Neuronal stem cell (in vitro differentiated cells): ENCODE measurements at regions not wholly inside any gene's neighbourhood (a gene's known extent, or its start where the extent isn't known, plus 50 kb on each side); places are given as distances from the start of the nearest gene placed in this dataset.
A peak's percentile ranks its signal among the peaks of the same experiment; 100 is the strongest.

Source experiments
- DNase-seq: peaks from one replicate; pipeline ENCODE4 v3.0.0-alpha.2; 2013; ENCODE audit warnings: low spot score
- H2AFZ ChIP-seq: one replicate; pipeline ENCODE4 v1.6.1; 2013; ENCODE audit warnings: mild to moderate bottlenecking, low read length, inconsistent platforms
- H2AK5ac ChIP-seq: 2 replicates; pipeline ENCODE4 v1.6.1; 2013; ENCODE audit warnings: low read depth, mild to moderate bottlenecking, inconsistent platforms, low read length, moderate library complexity, mixed read lengths
- H2BK120ac ChIP-seq: 2 replicates; pipeline ENCODE4 v1.6.1; 2013; ENCODE audit warnings: low read depth, mild to moderate bottlenecking, inconsistent platforms, low read length, moderate library complexity, mixed read lengths
- H2BK12ac ChIP-seq: one replicate; pipeline ENCODE4 v1.6.1; 2013; ENCODE audit warnings: low read length, inconsistent platforms
- H2BK15ac ChIP-seq: 2 replicates; pipeline ENCODE4 v1.6.1; 2013; ENCODE audit warnings: mild to moderate bottlenecking, low read length, inconsistent platforms, mixed read lengths
- H2BK5ac ChIP-seq: one replicate; pipeline ENCODE4 v1.6.1; 2013; ENCODE audit warnings: inconsistent platforms, mild to moderate bottlenecking, low read length, moderate library complexity
- H3K14ac ChIP-seq: one replicate; pipeline ENCODE4 v1.6.1; 2013; ENCODE audit warnings: low read length, inconsistent platforms
- H3K18ac ChIP-seq: 2 replicates; pipeline ENCODE4 v1.6.1; 2013; ENCODE audit warnings: low read length, inconsistent platforms
- H3K23ac ChIP-seq: 2 replicates; pipeline ENCODE4 v1.6.1; 2013; ENCODE audit warnings: low read depth, mild to moderate bottlenecking, mixed read lengths, low read length, inconsistent platforms; ENCODE audit not compliant: poor library complexity
- H3K27ac ChIP-seq: replicated peaks from 3 replicates; pipeline ENCODE4 v1.5.1; 2013; ENCODE audit warnings: low read length, inconsistent platforms
- H3K27me3 ChIP-seq, 3 experiments: 2 replicates each; pipeline ENCODE4 v1.6.1; 2013; ENCODE audit warnings: low read length in 3 of 3, mild to moderate bottlenecking in 2 of 3, inconsistent platforms in 1 of 3, low read depth in 1 of 3, mixed read lengths in 1 of 3, moderate library complexity in 1 of 3; ENCODE audit not compliant: control insufficient read depth in 3 of 3, insufficient read depth in 3 of 3
- H3K36me3 ChIP-seq, 2 donors: replicated peaks in 1 of 2; 2 replicates each; pipeline ENCODE4 v1.6.1; 2013; ENCODE audit warnings: low read length in 2 of 2; ENCODE audit not compliant: control insufficient read depth in 2 of 2, insufficient read depth in 2 of 2
- H3K4ac ChIP-seq: 2 replicates; pipeline ENCODE4 v1.6.1; 2013; ENCODE audit warnings: inconsistent platforms, mild to moderate bottlenecking, low read length, moderate library complexity
- H3K4me1 ChIP-seq, 2 donors: 1 replicate in 1 of 2; 2 replicates in 1 of 2; pipeline ENCODE4 v1.6.1; 2013; ENCODE audit warnings: low read length in 2 of 2, low read depth in 1 of 2; ENCODE audit not compliant: control insufficient read depth in 2 of 2, insufficient read depth in 1 of 2
- H3K4me2 ChIP-seq: one replicate; pipeline ENCODE4 v1.6.1; 2013; ENCODE audit warnings: mild to moderate bottlenecking, low read length, inconsistent platforms; ENCODE audit not compliant: insufficient read depth, poor library complexity, severe bottlenecking
- H3K4me3 ChIP-seq, 2 donors: 2 replicates each; pipeline ENCODE4 v1.5.1; 2013; ENCODE audit warnings: low read length in 2 of 2, mild to moderate bottlenecking in 2 of 2, inconsistent platforms in 1 of 2, moderate library complexity in 1 of 2
- H3K79me1 ChIP-seq: one replicate; pipeline ENCODE4 v1.6.1; 2013; ENCODE audit warnings: low read depth, mild to moderate bottlenecking, inconsistent platforms, low read length, moderate library complexity
- H3K9ac ChIP-seq: one replicate; pipeline ENCODE4 v1.6.1; 2013; ENCODE audit warnings: mild to moderate bottlenecking, low read depth, low read length, inconsistent platforms; ENCODE audit not compliant: poor library complexity
- H3K9me3 ChIP-seq, 2 donors: replicated peaks in 1 of 2; 2 replicates each; pipeline versions ENCODE3 to v1.6.1; 2013; ENCODE audit warnings: low read length in 2 of 2, mild to moderate bottlenecking in 2 of 2, inconsistent platforms in 1 of 2, low read depth in 1 of 2, mixed read lengths in 1 of 2, moderate library complexity in 1 of 2; ENCODE audit not compliant: control insufficient read depth in 2 of 2, insufficient read depth in 1 of 2
- H4K8ac ChIP-seq: one replicate; pipeline ENCODE4 v1.6.1; 2013; ENCODE audit warnings: low read depth, mild to moderate bottlenecking, inconsistent platforms, low read length, moderate library complexity
- H4K91ac ChIP-seq: one replicate; pipeline ENCODE4 v1.6.1; 2013; ENCODE audit warnings: low read length, low read depth, mild to moderate bottlenecking, inconsistent platforms; ENCODE audit not compliant: poor library complexity
- WGBS, 2 donors: extraction: QIAGEN DNeasy Blood & Tissue Kit; methylation state at CpG; one replicate each; pipeline ENCODE4 v1.1.7; 2013; ENCODE audit warnings: missing lambda C conversion rate in 2 of 2, mixed read lengths in 1 of 2; ENCODE audit not compliant: insufficient read length in 2 of 2, insufficient replicate concordance in 1 of 2; ENCODE audit errors: extremely low coverage in 2 of 2; 5-methylcytosine and 5-hydroxymethylcytosine counted together

DNA sequence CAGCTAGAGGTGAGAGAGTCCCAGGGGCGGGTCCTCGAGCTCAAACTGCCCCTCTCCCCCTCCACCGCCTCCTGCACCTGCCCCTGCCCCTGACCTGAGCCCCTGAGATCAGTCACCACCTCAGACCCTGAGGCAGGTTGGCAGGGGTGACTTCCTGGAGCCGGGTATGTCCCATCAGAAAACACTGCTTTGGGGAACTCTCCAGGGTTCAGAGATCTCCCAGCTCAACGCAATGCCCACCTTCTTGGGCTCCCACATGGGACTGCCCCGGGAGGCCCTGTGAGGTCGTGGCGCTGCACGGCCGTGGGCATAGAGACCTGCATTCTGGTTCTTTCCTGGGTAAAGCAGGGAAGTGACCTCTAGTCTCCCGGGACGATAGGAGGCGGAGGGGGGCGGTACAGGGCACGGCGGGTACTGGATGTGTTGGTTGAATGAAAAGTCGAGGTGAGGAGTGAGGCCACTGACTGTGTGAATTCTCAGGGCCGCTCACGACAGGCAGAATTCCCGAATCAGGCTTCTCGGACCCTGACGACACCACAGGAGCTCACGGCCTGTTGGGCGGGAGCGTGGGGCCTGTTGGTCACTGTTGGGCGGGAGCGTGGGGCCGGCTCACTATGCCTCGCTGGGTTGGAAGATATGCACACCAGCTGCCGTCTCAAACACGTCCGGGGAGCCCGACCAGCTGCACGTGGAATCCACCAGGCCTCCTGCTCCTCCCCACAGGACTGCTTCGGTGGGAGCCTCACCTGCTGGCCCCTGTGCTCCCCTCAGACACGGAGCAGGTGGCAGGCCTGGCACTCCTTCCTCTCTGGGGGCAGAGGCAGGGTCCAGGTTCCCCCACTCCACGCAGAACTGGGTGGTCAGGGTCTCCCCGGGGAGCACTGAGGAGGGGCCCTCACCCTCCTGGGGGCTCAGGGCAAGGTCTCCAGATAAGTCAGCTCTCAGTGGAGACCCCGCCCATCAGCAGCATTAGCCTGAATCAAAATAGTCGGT, 178.0 kb upstream of the PPP1R26 start:
- Histone ChIP-seq H3K18ac (peak overlapping the region; percentile 68), H2AK5ac (no peak overlapping the region), H3K4ac (no peak overlapping the region), H2AFZ (no peak overlapping the region), H2BK120ac (no peak overlapping the region), H3K27ac (no peak overlapping the region), H3K79me1 (no peaks in the 10 kb centered on the region), H3K36me3 (no peaks in the 10 kb centered on the region), H4K91ac (no peak overlapping the region), H3K14ac (no peak overlapping the region), H4K8ac (no peak overlapping the region), H3K4me2 (no peak overlapping the region), H2BK12ac (no peak overlapping the region), H3K9ac (peak overlapping the region; percentile 15), H3K4me3 (no peak overlapping the region), H3K27me3 (peaks cover 0 to 56% (median 0%) of the 10 kb centered on the region in 3 experiments), H3K9me3 (no peaks in the 10 kb centered on the region), H2BK15ac (peak overlapping the region; percentile 70), H3K23ac (no peak overlapping the region), H3K4me1 (no peaks in the 10 kb centered on the region), H2BK5ac (no peak overlapping the region)
- no peak for DNase-seq
- WGBS, 2 donors, result no CpG with 5 or more reads among the region's 40 CpGs

DNA sequence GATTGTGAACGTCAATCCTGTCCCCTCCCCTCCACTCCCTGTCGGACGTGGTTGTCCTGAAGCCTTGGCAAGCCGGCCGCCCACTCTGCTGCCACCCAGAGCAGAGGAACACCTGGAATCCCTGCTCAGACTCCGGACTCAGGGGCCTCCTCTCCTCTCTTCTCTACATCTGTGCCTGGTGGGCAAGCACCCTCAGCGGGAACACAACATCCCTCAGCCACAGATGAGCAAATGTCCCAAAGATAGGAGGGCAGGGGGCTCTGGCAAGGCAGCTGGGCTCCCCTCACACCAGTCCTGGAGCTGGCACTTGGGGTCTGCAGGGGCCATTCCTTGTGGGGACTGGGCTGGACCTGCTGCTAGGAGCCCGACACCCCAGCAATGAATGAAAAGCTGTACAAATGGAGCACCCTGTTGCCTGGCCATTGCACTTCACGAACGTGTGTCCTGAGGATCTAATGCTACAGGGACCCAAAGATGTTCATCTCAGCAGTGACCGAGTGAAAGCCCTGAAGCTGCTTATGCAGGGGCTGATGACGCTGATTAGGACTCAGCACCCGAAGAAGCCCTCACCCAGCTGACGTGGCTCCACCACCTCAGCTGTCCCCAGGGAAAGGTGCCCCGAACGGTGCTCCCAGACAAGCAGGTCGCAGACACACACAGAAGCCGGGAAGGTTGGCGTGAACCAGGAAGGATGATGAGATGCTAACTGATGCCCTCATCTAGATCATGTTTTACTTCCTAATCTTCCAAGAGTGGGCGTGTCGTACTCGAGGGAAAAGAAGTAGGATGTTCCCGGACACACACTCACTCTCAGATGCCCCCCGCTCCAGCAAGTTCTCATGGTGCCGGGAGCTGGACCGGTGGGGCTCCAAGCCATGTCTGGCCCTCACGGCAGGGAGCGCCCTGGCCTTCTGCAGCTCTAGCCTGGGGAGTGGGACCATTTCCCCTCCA, 177.0 kb upstream of the PPP1R26 start:
- no peak overlapping the region for H4K91ac ChIP-seq
- H3K9me3 ChIP-seq, result no peaks in the 10 kb centered on the region
- H3K4me2 ChIP-seq, result no peak overlapping the region
- no peaks in the 10 kb centered on the region for H3K36me3 ChIP-seq
- no peak overlapping the region for H3K4ac ChIP-seq
- no peak overlapping the region for H3K4me3 ChIP-seq
- no peaks in the 10 kb centered on the region for H3K79me1 ChIP-seq
- no peak overlapping the region for H2BK5ac ChIP-seq
- H3K14ac ChIP-seq, result no peak overlapping the region
- H4K8ac ChIP-seq, result no peak overlapping the region
- peak overlapping the region; percentile 11 for H3K18ac ChIP-seq
- H3K23ac ChIP-seq, result peak overlapping the region; percentile 62
- H2BK120ac ChIP-seq, result no peak overlapping the region
- H2BK15ac ChIP-seq, result no peak overlapping the region
- H3K4me1 ChIP-seq, result no peaks in the 10 kb centered on the region
- peaks cover 0 to 57% (median 0%) of the 10 kb centered on the region in 3 experiments for H3K27me3 ChIP-seq
- no CpG with 5 or more reads among the region's 28 CpGs for WGBS, 2 donors
- H3K9ac ChIP-seq, result no peak overlapping the region
- H2AK5ac ChIP-seq, result peak overlapping the region; percentile 25
- no peak overlapping the region for H3K27ac ChIP-seq
- DNase-seq, result no peak
- no peak overlapping the region for H2AFZ ChIP-seq
- no peak overlapping the region for H2BK12ac ChIP-seq

- Histone ChIP-seq H3K27ac (no peak overlapping the region), H3K4me2 (no peak overlapping the region), H4K91ac (no peak overlapping the region), H3K4me1 (no peaks in the 10 kb centered on the region), H3K4me3 (no peak overlapping the region), H3K9ac (no peak overlapping the region), H3K23ac (peak overlapping the region; percentile 62), H3K14ac (no peak overlapping the region), H3K18ac (no peak overlapping the region), H3K4ac (no peak overlapping the region), H3K27me3 (peaks cover 0 to 53% (median 0%) of the 10 kb centered on the region in 3 experiments), H2BK120ac (no peak overlapping the region), H2BK5ac (no peak overlapping the region), H2AFZ (no peak overlapping the region), H3K36me3 (no peaks in the 10 kb centered on the region), H2BK12ac (no peak overlapping the region), H3K79me1 (no peaks in the 10 kb centered on the region), H4K8ac (no peak overlapping the region), H3K9me3 (no peaks in the 10 kb centered on the region), H2BK15ac (no peak overlapping the region), H2AK5ac (no peak overlapping the region)
- no peak for DNase-seq
- WGBS, 2 donors, result no CpG with 5 or more reads among the region's 3 CpGs
Measured at GRCh38 chr9:135303280-135303647, 176.3 kb upstream of the PPP1R26 start.
